Activated naive CD4-positive, alpha-beta T cell treated with anti-CD3 and anti-CD28 coated beads, Interleukin-2, amount 50 U/mL, for 72 hours (primary cell): ENCODE measurements at regions not wholly inside any gene's neighbourhood (a gene's known extent, or its start where the extent isn't known, plus 50 kb on each side); places are given as distances from the start of the nearest gene placed in this dataset.

Experiments used
- ATAC-seq, 2 donors: fragments of 150-1000 bp; cut with Tn5 transposase; 2 replicates each; pipeline ENCODE4 v1.10.0; 2021; ENCODE audit warnings: mild to moderate bottlenecking in 2 of 2, moderate library complexity in 2 of 2
- DNase-seq, 2 donors: peaks; one replicate each; pipeline ENCODE4 v3.0.0; 2021 to 2022; ENCODE audit warnings: low spot score in 2 of 2
- H3K27ac Mint-ChIP-seq, 2 donors: one replicate each; pipeline ENCODE4 v1.8.0; 2022; ENCODE audit warnings: mild to moderate bottlenecking in 2 of 2, mixed read lengths in 2 of 2
- H3K36me3 Mint-ChIP-seq, 2 donors: one replicate each; pipeline ENCODE4 v1.8.0; 2022; ENCODE audit warnings: mixed read lengths in 2 of 2
- H3K9me3 Mint-ChIP-seq, 2 donors: one replicate each; pipeline ENCODE4 v1.8.0; 2022; ENCODE audit warnings: mixed read lengths in 2 of 2

- peak overlapping the region; percentile 99 to 100 for H3K27ac Mint-ChIP-seq
Observed at GRCh38 chr6:14742171-14742570, 503.7 kb upstream of the JARID2 start.

GRCh38 chr6:14742680-14743079 lies 503.2 kb upstream of the JARID2 start:
- no peak for DNase-seq
- H3K27ac Mint-ChIP-seq = peak overlapping the region; percentile 99 to 100
- no peak for ATAC-seq

More at GRCh38 chr6:14742171-14742570, 503.7 kb upstream of the JARID2 start:
- peaks cover 55 to 69% of the 10 kb centered on the region in 2 donors for H3K36me3 Mint-ChIP-seq
- ATAC-seq (no peak), DNase-seq (no peak)
- peaks cover 42 to 45% of the 10 kb centered on the region in 2 donors for H3K9me3 Mint-ChIP-seq

GRCh38 chr6:14743144-14743473 lies 502.8 kb upstream of the JARID2 start:
- peaks cover 55 to 67% of the 10 kb centered on the region in 2 donors for H3K36me3 Mint-ChIP-seq
- peaks cover 42 to 45% of the 10 kb centered on the region in 2 donors for H3K9me3 Mint-ChIP-seq
- DNase-seq = no peak
- ATAC-seq = peak in 1 of 2 donors; percentile 28
- peak overlapping the region; percentile 99 to 100 for H3K27ac Mint-ChIP-seq

More at GRCh38 chr6:14742680-14743079, 503.2 kb upstream of the JARID2 start:
- Mint-ChIP-seq H3K9me3 (peaks cover 42 to 45% of the 10 kb centered on the region in 2 donors), H3K36me3 (peaks cover 55 to 68% of the 10 kb centered on the region in 2 donors)

- Mint-ChIP-seq H3K27ac (peak overlapping the region; percentile 99 to 100), H3K9me3 (peaks cover 42 to 45% of the 10 kb centered on the region in 2 donors), H3K36me3 (peaks cover 55 to 61% of the 10 kb centered on the region in 2 donors)
- DNase-seq (peak; percentile 78 to 90), ATAC-seq (peak; percentile 86 to 91)
Observed at GRCh38 chr6:14743474-14744211, 502.2 kb upstream of the JARID2 start.

GRCh38 chr6:14744212-14744556 lies 501.7 kb upstream of the JARID2 start:
- no peak for ATAC-seq

GRCh38 chr6:14746139-14746837 lies 499.6 kb upstream of the JARID2 start:
- ATAC-seq (no peak), DNase-seq (no peak)
- H3K36me3 Mint-ChIP-seq = peaks cover 35 to 46% of the 10 kb centered on the region in 2 donors
- peak overlapping the region; percentile 65 to 90 for H3K27ac Mint-ChIP-seq
- H3K9me3 Mint-ChIP-seq = peaks cover 34 to 36% of the 10 kb centered on the region in 2 donors

More at GRCh38 chr6:14744212-14744556, 501.7 kb upstream of the JARID2 start:
- DNase-seq = no peak
- Mint-ChIP-seq H3K36me3 (peaks cover 53 to 56% of the 10 kb centered on the region in 2 donors), H3K27ac (peak overlapping the region; percentile 99 to 100), H3K9me3 (peaks cover 39 to 42% of the 10 kb centered on the region in 2 donors)

- ATAC-seq (peak; percentile 4 to 20), DNase-seq (no peak)
- H3K9me3 Mint-ChIP-seq = peaks cover 28 to 32% of the 10 kb centered on the region in 2 donors
- peak overlapping the region; percentile 90 to 91 for H3K27ac Mint-ChIP-seq
- peaks cover 21 to 43% of the 10 kb centered on the region in 2 donors for H3K36me3 Mint-ChIP-seq
Observed at GRCh38 chr6:14747881-14748520, 497.9 kb upstream of the JARID2 start.

GRCh38 chr6:14748679-14749078 lies 497.2 kb upstream of the JARID2 start:
- DNase-seq (no peak), ATAC-seq (peak; percentile 56 to 61)
- Mint-ChIP-seq H3K9me3 (peaks cover 25 to 37% of the 10 kb centered on the region in 2 donors), H3K27ac (peak overlapping the region; percentile 90 to 91), H3K36me3 (peaks cover 16 to 40% of the 10 kb centered on the region in 2 donors)

GRCh38 chr6:14750059-14750661 lies 495.7 kb upstream of the JARID2 start:
- H3K9me3 Mint-ChIP-seq = peaks cover 21 to 35% of the 10 kb centered on the region in 2 donors
- H3K27ac Mint-ChIP-seq = peak overlapping the region in 1 of 2 donors; percentile 90
- peaks cover 11 to 34% of the 10 kb centered on the region in 2 donors for H3K36me3 Mint-ChIP-seq
- ATAC-seq = no peak
- DNase-seq = no peak

GRCh38 chr6:14751645-14752175 lies 494.2 kb upstream of the JARID2 start:
- Mint-ChIP-seq H3K9me3 (peaks cover 13 to 26% of the 10 kb centered on the region in 2 donors), H3K27ac (no peak overlapping the region), H3K36me3 (peaks cover 2 to 29% of the 10 kb centered on the region in 2 donors)
- DNase-seq = no peak
- ATAC-seq = no peak

- ATAC-seq (peak; percentile 90 to 94), DNase-seq (no peak)
Observed at GRCh38 chr6:14754751-14755513, 490.9 kb upstream of the JARID2 start.

GRCh38 chr6:14756340-14756739 lies 489.5 kb upstream of the JARID2 start:
- DNase-seq = no peak
- peaks cover 0 to 16% of the 10 kb centered on the region in 2 donors for H3K9me3 Mint-ChIP-seq
- H3K27ac Mint-ChIP-seq = peak overlapping the region; percentile 57 to 83
- ATAC-seq = no peak
- H3K36me3 Mint-ChIP-seq = peaks cover 0 to 19% of the 10 kb centered on the region in 2 donors

More at GRCh38 chr6:14754751-14755513, 490.9 kb upstream of the JARID2 start:
- peaks cover 0 to 28% of the 10 kb centered on the region in 2 donors for H3K36me3 Mint-ChIP-seq
- peaks cover 5 to 23% of the 10 kb centered on the region in 2 donors for H3K9me3 Mint-ChIP-seq
- peak overlapping the region; percentile 83 to 91 for H3K27ac Mint-ChIP-seq

- H3K27ac Mint-ChIP-seq = no peak overlapping the region
- H3K9me3 Mint-ChIP-seq = peaks cover 0 to 17% of the 10 kb centered on the region in 2 donors
- DNase-seq = no peak
- H3K36me3 Mint-ChIP-seq = peaks cover 0 to 19% of the 10 kb centered on the region in 2 donors
- no peak for ATAC-seq
Observed at GRCh38 chr6:14757014-14757413, 488.9 kb upstream of the JARID2 start.

- ATAC-seq (no peak), DNase-seq (no peak)
- no peak overlapping the region for H3K27ac Mint-ChIP-seq
- peaks cover 0 to 17% of the 10 kb centered on the region in 2 donors for H3K9me3 Mint-ChIP-seq
- peaks cover 0 to 17% of the 10 kb centered on the region in 2 donors for H3K36me3 Mint-ChIP-seq
Observed at GRCh38 chr6:14757418-14757817, 488.5 kb upstream of the JARID2 start.

- H3K9me3 Mint-ChIP-seq = peaks cover 0 to 11% of the 10 kb centered on the region in 2 donors
- ATAC-seq (peak; percentile 29 to 33), DNase-seq (no peak)
- peaks cover 0 to 10% of the 10 kb centered on the region in 2 donors for H3K36me3 Mint-ChIP-seq
- H3K27ac Mint-ChIP-seq = no peak overlapping the region
Observed at GRCh38 chr6:14758421-14759081, 487.3 kb upstream of the JARID2 start.
